COLO668 (cell line): ENCODE measurements at regions not wholly inside any gene's neighbourhood (a gene's known extent, or its start where the extent isn't known, plus 50 kb on each side); places are given as distances from the start of the nearest gene placed in this dataset.
"Not testable (repeated sequence)": the region's sequence is repeated elsewhere in the genome, so short reads cannot be mapped to it uniquely, and the experiment has no call there.

ENCODE experiments used
- DNase-seq: peaks from one replicate; lab custom pipeline; 2025; ENCODE audit not compliant: unreplicated experiment; lab: John Stamatoyannopoulos, UW

DNA sequence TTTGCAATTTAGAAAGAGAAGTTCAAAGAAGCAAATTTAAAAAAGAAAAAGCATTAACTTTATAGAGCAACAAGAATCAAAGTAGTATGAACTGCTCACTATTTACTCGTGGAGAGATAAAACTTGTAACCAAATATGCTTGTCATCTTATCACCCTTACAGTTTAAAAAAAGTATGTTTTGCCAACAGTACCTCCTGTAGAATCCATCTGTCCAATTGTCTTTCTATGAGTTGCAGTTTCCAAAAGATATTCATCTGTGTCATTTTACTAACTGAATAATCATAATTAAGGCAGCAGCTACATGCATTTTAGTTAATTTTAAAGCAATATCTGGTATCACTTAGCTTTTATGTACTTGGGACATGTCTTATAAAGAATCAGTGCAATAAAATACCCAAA, 1112.3 kb downstream of the DSC3 start:
- DNase-seq = no peak

DNA sequence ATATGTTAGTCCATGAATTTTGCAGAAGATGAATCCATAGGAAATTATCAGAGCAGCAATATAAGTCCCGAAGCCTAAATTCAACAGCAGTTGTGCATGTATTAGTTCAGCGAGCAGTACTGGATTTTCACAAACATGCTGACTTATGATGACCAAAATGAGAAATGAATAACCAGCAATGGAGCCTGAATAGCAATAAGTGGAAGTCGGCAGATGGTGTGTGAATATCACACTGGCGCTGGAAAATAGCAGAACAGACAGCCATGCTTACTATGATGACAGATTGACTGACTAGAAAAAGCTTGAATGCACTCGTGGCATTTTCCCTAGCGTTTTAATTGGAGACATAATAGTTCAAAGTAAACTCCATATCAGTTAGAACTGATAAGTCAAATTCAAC, 1114.5 kb downstream of the DSC3 start:
- no peak for DNase-seq

DNA sequence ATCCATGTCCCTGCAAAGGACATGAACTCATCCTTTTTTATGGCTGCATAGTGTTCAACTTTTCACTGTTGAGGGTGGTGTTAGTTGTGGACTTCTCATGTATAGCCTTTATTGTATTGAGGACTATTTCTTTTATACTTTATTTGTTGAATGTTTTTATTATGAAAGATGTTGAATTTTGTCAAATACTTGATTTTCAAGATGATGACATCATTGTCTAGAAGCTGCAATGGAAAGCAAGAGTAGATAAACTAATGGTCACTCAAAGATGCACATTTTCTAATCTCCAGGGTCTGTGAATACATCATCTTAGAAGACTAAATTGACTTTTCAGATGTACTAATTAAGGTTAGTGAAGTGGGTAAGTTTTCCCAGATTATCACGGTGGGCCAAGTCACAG, 1117.0 kb downstream of the DSC3 start:
- no peak for DNase-seq

DNA sequence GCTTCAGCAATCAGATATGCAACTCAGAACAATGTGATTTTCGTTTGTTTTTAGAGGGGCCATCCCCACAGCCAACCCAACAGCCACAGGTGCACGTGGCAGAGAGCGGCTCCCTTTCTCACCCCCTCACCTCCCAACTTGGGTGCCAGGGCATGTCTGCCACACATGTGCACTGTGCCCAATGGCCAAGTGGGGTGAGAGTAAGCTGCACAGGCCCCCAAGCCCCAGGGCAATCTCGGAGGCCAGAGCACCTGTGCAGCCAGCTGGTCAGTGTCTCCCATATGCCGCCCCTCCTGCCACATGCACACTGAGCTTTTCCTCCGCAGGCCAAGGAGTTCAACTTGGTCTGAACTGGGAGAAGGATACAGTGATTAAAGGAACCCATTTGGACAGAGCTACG, 1130.2 kb downstream of the DSC3 start:
- no peak for DNase-seq

DNA sequence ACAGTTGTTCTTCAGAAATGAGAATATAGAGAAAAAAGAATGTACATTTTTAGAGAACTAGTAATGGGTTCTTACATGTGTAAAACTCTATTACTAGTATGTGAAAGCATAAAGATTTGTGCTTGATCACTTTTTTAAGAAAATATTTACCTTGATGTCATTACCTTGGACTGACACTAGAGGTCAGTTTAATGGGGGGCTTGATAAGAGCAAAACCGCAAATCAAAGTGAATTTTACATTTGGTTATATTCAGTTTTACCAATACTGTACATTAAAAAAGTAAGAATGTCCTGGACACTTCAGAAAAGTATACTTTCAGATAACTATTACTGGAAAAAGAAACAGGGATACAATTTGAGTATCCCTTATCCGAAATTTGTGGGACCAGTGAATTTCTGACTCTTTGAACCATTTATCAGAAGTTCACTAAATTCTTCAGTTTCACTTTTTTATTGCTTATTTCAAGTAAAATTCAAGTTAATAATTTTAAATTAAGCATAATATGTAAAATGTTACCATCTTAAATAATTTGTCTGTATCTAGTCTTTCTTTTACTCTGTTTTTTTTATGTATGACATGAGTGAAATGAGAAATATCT, 1149.5 kb downstream of the DSC3 start:
- DNase-seq = no peak

DNA sequence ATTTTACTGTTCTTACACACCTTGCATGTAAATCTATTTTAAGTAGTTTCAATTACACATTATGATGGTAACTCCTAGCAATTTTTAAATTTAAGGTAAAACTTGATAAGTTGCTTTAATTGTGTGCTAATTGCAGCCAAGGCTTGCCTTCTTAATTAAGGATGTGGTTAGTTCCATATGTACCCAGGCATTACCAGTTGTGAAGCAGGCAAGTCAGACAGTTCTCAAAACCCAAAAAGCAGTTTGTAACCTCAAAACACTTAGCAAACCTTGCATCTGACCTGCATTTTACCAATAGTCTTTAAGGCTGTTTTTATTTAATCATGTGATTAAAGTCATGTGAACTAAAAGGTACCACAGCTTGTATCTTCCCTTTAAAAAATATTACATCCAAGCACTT, 1159.4 kb downstream of the DSC3 start:
- no peak for DNase-seq

DNA sequence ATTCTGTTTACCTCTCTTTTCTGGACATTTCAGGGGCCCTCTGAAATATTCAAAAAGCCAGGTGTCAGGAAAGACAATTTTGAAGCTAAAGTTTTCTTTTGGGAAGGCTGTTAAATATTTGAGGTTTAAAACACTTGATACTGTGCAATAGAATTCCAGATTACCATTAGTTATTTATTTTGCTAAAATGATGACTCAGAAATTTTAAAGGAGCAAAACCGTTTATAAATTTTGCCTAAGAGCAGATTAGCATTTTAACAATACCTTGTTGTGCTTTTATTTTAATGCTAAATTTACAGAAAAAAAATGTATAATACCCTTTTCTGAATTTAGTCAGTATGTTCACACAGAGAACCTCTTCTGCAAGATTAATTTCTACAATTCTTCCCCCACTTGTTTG, 1159.9 kb downstream of the DSC3 start:
- no peak for DNase-seq

DNA sequence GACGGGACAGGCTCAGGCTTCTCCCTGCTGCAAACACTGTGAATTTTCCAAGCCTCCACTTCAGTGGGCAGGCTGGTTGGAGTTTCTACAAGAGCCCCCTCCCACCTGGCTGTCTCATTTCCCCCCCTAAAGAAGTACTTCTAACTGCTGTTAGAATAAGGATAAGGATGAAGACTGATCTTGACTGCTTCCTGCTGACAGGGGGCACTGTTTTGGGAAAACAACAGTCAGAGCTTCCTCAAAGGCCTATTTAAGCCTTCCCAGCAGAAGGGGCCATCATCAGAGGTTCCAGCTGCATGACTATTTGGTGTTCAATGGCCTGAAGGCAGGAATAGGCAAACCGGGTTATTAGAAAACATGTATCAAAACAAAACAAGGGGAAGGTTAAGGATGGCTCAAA, 1162.8 kb downstream of the DSC3 start:
- DNase-seq = no peak

DNA sequence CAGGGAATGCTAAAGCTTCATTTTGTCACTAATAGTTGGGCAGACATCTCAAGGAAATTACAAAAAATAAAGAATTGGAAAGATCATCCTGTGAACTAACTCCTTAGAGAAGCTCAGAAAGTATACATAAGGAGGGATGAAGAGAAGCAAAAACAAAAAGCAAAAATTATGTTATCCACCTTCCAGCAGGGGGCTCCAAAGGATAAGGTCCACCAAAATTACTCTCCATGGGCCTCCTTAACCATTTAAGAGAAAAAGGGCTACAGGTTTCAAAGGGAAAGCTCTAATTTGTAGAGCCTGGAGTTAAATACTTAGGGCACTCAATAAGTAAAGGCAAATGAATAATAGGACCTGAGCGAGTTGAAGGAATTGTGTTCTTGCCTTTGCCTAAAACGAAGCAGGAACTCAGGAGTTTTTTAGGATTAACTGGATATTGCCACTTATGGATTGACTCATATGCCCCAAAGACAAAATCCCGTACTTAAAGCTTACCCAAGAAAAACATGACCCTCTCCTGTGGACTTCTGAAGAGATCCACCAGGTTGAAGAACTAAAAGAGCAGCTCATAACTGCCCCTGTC, 1167.9 kb downstream of the DSC3 start:
- no peak for DNase-seq

DNA sequence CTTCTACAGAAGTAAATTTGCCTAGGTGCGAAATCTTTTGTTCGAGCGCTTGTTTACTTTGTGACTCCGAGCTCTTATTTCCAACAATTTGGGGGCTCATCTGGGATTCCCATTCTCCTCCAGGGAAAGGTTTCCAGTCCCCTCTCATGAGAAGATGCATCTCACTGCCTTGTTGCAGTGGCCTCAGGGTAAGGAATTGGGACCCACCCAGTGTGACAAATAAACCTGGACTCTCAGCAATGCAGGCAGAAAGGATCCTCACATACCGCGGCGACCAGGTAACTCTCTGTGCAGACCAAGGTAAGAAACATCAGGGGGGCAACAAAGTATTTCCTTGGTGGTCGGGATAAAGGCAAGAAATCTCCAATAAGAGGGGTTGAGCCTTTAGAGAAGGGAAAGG, 1169.3 kb downstream of the DSC3 start:
- no peak for DNase-seq

DNA sequence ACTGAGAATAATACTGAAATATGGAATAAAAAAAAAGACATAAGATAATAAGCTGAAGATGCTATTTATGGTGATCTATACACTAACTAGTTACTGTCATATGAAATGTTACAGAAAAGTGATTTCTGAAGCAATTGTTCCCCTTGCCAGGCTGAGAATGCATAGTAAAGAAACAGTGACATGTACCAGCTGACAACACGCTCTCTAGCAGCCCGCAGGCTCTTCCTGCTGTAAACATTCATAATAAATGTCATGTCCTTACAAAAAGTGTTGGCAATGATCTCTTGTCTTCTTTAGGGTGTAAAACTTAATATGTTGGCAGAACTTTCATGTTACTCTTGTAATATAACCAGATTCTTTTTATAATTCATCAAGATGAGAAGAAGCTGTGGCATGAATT, 1171.3 kb downstream of the DSC3 start:
- DNase-seq = no peak

DNA sequence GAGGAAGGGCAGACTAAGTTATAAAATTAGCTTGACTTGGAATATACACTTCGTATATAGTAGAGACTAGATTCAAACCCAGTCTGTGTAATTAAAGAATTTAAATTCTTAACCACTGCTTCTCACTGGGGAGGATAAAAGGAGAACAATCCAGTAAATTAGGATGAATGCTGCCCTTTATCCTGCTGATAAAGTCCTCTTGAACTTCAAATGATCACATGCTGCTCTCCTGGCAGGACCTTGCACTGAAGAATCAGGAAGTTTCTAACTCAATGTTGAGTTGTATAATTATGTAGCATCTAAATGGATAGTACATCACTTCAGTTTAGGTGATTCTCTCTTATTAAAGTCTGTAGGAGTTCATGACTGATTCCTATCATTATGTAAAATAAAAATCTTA, 1179.7 kb downstream of the DSC3 start:
- DNase-seq = no peak

DNA sequence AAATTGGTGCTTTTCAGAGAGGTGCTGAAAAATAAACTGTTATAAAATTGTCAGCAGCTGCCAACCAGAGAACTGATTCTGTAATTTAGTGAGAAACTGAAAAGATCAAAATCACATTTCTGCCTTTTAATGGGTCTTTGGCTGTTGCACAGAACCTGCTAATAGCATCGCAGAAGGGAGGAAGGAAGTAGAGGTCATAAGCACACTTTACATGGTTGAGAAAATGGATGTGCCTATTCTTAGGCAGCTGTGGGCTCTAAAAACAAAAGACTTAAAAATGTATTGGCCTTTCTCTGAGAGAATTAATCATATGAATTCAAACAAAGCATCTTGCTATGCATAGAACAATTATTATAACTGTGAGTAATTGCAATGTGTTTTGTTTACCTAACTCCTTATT, 1186.9 kb downstream of the DSC3 start:
- DNase-seq = no peak

DNA sequence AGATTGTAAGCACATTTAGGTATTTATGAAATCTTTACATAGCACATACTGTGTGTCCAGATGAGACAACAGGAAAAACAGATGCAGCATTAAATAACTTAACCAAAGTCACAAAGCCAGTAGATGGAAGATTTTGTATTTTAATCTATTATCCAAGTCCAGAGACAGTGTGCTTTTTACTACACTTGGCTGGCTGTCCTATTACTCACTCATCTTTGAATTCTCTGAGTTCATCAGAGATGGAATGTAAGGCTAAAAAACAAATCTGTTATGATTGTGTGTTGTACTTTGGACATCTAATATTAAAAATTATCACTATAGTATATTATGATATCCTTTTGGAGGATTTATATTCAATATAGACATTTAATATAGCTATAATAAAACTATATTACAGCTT, 1189.4 kb downstream of the DSC3 start:
- DNase-seq = no peak

DNA sequence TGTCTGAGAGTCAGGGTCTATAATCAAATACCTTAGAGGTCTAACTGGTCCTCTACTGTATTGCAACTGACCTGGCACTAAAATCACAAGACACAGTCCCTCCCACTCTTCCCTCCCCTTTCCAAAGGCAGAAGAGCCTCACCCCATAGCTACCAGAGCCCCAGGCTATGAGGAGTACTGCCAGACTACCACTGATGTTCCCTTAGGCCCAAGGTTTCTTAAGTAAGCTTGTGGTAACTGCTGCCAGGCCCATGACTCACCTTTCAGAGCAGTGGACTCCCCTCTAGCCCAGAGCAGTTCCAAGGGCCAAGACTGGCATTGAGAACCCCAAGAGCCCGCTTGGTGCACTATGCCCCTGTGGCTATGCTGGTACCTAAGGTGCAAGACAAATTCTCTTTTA, 1193.4 kb downstream of the DSC3 start:
- no peak for DNase-seq

DNA sequence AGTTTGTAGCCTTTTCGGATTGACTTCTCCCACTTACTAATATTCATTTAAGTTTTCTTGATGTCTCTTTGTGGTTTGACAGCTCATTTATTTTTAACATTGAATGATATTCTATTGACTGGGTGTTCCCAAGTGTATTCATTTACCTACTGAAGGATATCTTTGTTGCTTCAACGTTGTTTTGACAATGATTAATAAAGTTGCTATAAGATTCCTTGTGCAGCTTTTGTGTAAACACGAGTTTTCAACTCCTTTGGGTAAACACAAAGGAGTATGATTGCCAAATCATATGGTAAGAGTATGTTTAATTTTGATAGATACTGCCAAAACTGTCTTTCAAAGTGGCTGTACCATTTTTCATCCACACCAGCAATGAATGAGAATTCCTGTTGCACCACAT, 1200.9 kb downstream of the DSC3 start:
- no peak for DNase-seq

DNA sequence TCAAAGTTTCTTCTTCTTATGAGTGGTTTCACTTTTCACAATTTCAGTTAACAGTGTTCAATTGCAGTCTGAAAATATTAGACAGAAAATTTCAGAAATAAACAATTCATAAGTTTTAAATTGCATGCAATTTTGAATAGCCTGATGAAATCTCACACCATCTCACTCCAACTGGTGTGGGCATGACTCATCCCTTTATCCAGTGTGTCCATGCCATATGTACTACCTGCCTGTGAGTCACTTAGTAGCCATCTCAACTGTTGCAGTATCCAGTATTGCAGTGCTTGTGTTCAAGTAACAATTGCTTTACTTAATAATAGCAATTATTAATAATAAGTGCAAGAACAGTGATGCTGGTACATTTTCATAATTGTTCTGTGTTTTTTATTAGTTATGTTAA, 1202.5 kb downstream of the DSC3 start:
- DNase-seq = no peak

DNA sequence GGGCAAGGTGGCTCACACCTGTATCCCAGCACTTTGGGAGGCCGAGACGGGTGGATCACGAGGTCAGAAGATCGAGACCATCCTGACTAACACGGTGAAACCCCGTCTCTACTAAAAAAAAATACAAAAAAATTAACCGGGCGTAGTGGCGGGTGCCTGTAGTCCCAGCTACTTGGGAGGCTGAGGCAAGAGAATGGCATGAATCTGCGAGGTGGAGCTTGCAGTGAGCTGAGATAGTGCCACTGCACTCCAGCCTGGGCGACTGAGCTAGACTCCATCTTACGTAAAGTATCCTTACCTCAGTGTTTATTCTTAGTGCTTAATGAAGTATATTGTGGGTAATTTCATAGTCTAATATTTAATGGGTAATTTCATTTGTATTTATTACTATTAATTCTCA, 1203.6 kb downstream of the DSC3 start:
- not testable (repeated sequence) for DNase-seq

DNA sequence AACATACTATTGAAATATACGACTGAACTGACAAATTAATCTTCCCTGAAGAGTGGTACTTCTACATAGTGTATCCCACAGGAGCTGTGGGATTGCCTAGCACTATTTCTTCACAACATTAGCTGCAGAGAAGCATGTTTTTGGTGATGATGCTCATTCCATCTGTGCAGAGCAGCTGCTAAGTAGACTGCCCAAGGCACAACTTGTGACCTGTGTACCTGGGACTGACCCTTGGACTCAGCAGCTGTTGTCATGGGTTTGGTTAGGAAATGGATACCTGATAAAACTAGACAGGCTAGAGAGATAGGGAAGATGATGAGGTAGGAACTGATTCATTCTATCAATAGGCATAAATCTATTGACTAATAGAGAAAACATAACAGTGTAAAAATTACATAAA, 1204.0 kb downstream of the DSC3 start:
- DNase-seq = no peak

DNA sequence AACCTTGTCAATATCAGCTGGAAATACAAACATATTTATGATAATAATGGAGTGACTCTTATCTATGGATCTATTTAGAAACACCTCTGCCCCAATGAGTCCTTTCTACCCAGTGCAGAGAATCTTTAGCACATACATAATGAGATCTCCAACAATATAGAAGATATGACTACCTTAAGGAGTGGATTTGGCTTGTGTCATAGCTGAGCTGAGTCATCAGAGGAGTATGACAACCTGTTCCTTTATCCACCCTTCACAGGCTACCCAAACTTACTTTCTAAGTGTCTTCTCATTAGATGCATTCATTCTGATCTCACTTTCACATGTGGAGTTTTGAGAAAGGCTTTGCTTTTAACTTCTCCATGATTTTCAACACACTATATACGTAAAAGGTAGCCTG, 1218.9 kb downstream of the DSC3 start:
- no peak for DNase-seq

DNA sequence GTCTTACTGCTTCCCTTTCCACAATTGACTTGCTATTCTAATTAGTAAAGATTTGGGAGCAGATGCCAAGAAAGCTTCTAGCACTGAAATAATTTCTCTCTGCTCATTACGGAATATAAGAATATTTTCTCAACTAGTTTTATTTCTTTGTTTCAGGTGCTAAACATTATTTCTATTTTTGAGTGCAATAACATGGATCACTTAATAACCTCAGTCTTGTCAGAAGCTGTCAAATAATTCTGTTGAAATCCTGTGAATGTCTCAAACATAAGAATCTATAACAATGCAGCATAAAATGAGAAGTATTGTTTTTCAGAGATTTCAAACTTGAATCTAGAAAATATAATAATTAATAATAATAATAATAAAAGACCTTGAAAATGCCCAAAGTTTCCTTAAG, 1221.0 kb downstream of the DSC3 start:
- DNase-seq = no peak

DNA sequence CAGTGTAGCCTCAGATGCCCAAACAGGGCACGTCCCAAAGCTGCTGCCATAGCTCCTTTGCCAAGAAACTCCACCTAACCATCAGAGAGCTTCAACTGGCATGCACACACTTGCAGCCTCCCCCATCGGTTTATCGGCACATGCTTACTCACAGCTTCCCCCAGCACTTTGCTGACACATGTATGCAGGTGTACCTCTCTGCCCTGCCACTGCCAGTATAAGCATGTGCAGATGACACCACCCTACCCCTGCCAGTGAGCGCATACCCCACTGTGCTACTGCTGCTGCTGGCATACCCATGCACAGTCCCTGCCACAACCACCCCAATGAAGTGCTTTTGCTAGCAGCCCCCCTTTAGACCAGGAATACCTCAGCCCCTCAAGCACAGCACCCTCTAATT, 1231.0 kb downstream of the DSC3 start:
- DNase-seq = no peak

DNA sequence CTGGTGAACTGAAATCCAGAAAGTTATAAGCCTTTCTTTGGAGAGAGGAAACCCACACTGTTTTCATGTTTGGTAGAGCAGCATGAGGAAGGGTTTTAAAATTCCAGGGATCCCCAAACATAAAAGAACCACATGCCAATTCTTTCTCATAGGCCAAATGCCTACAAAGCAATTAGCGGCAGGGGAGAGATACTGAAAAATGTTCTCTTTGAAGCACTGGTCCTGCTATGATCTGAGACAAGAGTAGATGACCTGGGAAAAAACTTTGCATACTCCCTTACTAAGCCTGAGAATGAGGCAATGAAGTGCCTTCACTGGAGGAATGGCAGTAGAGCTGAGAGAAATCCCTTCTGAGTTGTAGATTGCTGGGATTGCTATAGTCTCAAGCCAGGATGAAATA, 1261.7 kb downstream of the DSC3 start:
- no peak for DNase-seq

DNA sequence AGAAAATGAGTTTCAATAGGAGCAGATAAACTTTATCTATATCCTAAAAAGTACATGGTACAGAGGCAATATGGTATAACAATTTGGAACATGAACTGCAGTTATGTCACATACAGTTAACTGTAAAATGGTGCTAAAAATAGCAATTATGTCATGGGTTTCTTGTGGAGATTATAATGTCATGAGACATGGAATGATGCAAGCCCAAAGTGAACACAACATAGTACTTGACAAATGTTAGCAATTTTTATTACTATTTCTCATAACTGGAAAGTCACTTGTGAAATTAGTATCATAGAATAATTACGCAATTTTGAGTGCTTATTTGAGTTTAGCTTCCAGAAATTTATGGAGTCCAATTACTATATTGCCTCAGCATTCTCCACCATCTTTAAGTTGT, 1263.4 kb downstream of the DSC3 start:
- DNase-seq = no peak
